ENCODE measurements at regions not wholly inside any gene's neighbourhood (a gene's known extent, or its start where the extent isn't known, plus 50 kb on each side); places are given as distances from the start of the nearest gene placed in this dataset.

- TF ChIP-seq, protein P1, sequence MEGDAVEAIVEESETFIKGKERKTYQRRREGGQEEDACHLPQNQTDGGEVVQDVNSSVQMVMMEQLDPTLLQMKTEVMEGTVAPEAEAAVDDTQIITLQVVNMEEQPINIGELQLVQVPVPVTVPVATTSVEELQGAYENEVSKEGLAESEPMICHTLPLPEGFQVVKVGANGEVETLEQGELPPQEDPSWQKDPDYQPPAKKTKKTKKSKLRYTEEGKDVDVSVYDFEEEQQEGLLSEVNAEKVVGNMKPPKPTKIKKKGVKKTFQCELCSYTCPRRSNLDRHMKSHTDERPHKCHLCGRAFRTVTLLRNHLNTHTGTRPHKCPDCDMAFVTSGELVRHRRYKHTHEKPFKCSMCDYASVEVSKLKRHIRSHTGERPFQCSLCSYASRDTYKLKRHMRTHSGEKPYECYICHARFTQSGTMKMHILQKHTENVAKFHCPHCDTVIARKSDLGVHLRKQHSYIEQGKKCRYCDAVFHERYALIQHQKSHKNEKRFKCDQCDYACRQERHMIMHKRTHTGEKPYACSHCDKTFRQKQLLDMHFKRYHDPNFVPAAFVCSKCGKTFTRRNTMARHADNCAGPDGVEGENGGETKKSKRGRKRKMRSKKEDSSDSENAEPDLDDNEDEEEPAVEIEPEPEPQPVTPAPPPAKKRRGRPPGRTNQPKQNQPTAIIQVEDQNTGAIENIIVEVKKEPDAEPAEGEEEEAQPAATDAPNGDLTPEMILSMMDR (IDR thresholded peaks at IDR 0.05) = no peak
- no peak for TF ChIP-seq POLR2A (IDR thresholded peaks at IDR 0.05)
- TF ChIP-seq POLR2AphosphoS5 (IDR thresholded peaks at IDR 0.05) = no peak
Measured at GRCh38 chr9:135332516-135332915, 147.1 kb upstream of the PPP1R26 start.

All from breast epithelium (tissue), 3 donors.